Smooth muscle cell of the brain vasculature (primary cell): ENCODE measurements at regions not wholly inside any gene's neighbourhood (a gene's known extent, or its start where the extent isn't known, plus 50 kb on each side); places are given as distances from the start of the nearest gene placed in this dataset.

ENCODE experiments used
- DNase-seq: peaks from one replicate; pipeline ENCODE4 v3.0.0-alpha.2; 2012; ENCODE audit warnings: low read depth, low spot score

DNA sequence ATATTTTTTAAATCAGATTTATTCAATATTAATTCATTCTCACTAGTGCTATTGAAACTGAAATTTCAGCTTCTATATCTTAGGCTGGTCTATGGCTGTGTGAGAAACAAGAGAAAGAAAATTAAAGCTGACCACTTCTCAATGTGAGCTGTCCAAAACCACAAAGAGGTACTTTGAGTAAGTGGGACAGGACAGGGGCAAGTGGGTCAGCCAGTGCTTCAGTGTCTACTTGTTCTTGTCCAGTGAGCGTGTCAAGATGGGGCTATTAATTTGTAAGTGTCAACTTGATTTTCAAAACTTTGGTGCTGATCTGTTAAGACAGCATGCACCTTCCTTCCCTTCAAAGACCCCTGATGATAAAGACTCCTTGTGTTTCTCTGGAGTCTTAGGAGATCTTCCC is 533.9 kb downstream of the PLPP3 start:
- no peak for DNase-seq

- no peak for DNase-seq
These were observed 534.3 kb downstream of the PLPP3 start for GRCh38 chr1:56045062-56045461.

GRCh38 chr1:56036479-56036878 is 542.9 kb downstream of the PLPP3 start:
- DNase-seq, result no peak

- no peak for DNase-seq
These were observed 544.4 kb downstream of the PLPP3 start for GRCh38 chr1:56034847-56035481.

DNA sequence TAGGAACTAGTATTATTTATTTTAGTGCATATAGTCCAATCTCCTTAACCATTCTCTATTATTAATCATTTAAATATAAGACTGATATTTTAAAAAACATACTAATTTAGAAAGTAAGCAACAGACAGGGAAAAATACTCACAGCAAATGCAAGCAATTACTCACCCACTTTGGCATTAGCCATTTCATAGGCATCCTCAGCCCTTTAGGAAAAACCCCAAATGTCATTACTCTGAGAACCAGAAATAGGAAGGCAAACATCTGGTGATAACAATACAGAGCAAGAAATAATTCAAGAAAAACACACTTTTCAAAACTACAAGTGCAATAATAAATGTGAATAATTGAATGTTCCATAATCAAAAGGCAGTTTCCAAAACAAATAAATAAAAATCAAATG is 545.1 kb downstream of the PLPP3 start:
- no peak for DNase-seq

DNA sequence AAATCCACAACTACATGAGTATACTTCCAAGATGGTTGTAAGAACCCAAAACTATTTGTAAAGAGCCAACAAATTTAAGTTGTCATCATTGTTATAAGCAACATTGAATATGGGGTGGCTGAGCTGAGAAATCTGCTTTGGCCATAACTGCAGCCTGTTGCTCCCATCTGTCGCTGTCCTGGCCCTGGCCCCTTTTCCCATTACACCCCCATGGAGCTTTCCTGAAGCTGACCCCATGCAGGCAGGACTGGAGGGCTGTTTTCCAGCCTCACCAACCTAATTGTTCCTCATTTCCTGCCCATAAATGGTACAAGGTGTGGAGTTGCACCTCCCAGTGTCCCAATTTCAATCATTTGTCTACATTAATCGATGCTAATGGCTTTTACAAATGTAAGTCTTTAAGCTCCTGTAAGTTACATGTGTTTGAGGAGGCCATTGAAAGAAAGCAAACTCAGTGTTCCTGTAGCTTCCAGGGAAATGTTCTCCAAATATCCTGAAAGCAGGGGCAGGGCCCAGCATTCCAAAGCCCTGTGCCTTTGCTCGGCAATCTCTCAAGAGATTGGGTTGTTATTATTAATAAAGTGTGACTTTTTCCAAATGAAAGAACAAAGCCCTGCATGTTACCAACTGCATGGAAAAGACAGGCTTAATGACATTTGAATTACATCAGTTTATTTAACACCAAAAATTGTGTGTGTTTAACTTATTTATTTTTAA is 545.9 kb downstream of the PLPP3 start:
- DNase-seq, result no peak

DNA sequence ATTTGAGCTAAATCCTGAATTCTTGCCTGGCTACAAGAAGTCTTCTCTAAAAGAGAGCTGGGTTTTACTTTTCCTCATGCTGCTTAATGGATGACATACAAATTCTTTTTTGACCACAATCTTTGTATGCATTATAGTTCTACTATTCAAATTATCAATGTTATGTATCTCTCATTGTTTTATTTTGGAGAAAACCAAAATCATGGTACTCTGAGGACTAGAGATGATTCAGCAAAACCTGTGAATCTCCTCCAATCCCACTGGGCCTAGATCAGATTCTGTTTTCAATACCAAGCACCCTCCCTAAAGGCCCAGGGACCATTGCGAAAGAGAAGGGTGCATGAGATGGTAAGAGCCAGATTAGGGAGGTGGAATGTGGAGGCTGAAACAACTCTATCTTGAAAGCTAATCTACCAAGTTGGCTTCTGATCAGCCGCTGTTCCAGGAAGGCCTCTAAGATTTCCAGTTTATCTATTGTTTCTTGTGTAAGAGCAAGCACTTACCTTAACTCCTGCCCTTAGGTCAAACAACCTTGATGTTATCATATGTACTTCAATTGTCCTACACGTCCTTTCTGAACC is 547.2 kb downstream of the PLPP3 start:
- DNase-seq, result no peak

DNA sequence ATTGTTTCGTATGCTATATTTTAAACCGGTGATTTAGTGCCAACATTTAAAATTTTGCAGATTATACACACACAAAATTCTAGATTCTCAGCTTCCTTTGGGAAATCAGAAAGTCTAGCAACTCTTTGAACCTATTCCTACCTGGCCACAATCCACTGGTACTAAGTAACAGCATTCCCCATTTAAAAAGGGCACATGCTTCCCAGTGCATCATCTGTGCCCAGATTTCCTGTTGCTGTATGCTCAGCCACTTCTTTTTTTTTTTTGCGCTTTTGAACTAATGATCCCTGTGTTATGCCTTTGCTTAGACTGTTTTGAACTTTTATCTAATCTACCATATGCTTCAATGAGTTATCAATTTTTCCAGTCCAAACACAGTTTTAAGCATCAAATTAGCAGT is 548.4 kb downstream of the PLPP3 start:
- no peak for DNase-seq

GRCh38 chr1:56029319-56030003 is 549.9 kb downstream of the PLPP3 start:
- DNase-seq, result no peak

GRCh38 chr1:56028911-56029310 is 550.5 kb downstream of the PLPP3 start:
- DNase-seq, result no peak

GRCh38 chr1:56028244-56028643 is 551.1 kb downstream of the PLPP3 start:
- DNase-seq, result no peak

- DNase-seq, result no peak
These were observed 553.4 kb downstream of the PLPP3 start for GRCh38 chr1:56025942-56026341.

- DNase-seq, result no peak
These were observed 555.2 kb downstream of the PLPP3 start for GRCh38 chr1:56024155-56024554.

GRCh38 chr1:56019922-56020321 is 559.4 kb downstream of the PLPP3 start:
- no peak for DNase-seq

- DNase-seq, result no peak
These were observed 559.9 kb downstream of the PLPP3 start for GRCh38 chr1:56019472-56019871.

GRCh38 chr1:56017336-56017735 is 562.0 kb downstream of the PLPP3 start:
- DNase-seq, result no peak

GRCh38 chr1:56003846-56004245 is 575.5 kb downstream of the PLPP3 start:
- DNase-seq, result no peak

DNA sequence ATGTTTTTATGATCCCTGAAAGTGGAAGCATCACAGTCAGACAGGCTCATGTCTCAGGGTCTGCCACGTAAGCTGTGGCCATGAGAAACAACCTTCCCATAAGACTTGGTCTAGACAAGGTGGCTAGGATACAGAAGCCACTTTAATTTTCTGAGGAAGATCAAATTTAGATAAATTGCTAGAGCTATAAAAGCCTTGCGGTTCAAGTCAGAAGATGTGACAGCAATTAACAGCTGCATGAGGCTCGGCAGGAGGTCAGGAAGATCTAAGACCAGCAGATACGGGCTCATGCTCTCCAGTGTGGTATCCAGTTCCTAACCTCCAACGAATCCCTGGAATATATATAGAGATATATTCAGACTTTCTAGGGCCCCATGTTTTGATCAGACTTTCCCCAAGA is 577.1 kb downstream of the PLPP3 start:
- no peak for DNase-seq

GRCh38 chr1:56000424-56000823 is 578.9 kb downstream of the PLPP3 start:
- no peak for DNase-seq

- no peak for DNase-seq
These were observed 581.8 kb downstream of the PLPP3 start for GRCh38 chr1:55997536-55997935.

DNA sequence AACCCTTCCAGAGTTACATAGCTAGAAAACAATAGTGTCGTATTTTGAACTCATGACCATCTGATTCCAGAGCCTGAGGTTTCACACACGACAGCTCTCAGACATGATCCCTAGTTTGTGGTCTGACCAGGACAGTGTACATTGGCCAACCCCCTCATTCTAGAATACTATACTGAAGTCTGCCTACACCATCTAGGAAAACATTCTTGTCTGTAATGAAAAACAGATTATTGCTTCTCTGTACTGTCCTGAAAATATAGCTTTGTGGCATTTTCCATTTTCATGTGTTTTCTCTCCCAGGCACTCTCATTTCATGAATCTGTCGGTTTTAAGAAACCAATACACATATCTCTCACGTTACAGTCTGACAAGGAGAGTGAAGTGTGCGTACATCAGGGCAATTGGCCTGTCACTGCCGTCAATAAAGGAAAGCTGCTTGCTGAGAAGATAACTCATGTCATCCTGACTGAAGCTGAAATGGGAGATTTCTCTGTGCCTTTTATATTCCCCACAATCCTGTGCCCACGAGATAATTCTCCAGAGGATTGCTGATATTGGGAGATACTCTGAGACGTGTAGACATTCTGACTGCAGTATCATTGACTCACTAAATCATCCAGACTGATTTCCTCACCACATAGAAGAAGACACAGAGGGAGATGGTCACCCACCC is 585.6 kb downstream of the PLPP3 start:
- no peak for DNase-seq

DNA sequence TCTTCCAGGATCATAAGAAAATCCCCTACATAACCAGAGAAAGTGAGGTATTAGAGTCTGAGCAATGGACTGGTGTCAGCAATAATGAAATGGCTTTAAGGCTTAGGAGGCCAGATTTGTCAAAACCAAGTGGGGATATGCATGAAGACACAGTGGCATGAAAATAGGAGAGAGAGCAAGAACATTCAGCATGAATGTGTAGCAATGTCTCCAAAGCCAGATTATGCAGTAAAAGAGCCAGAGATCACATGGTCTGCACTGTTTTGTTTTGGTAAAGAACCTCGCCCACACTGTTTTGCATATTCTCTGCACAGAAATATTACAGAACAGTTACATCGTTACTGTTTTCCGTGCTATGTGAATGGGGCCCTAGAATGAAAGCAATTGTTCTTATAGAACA is 589.4 kb downstream of the PLPP3 start:
- no peak for DNase-seq
